Inflammatory macrophage (primary cell): ENCODE measurements at regions not wholly inside any gene's neighbourhood (a gene's known extent, or its start where the extent isn't known, plus 50 kb on each side); places are given as distances from the start of the nearest gene placed in this dataset.
A peak's percentile ranks its signal among the peaks of the same experiment; 100 is the strongest.

ENCODE experiments used
- DNase-seq, 2 donors: peaks; one replicate each; pipeline ENCODE4 v3.0.0-alpha.2; 2020 to 2022

DNA sequence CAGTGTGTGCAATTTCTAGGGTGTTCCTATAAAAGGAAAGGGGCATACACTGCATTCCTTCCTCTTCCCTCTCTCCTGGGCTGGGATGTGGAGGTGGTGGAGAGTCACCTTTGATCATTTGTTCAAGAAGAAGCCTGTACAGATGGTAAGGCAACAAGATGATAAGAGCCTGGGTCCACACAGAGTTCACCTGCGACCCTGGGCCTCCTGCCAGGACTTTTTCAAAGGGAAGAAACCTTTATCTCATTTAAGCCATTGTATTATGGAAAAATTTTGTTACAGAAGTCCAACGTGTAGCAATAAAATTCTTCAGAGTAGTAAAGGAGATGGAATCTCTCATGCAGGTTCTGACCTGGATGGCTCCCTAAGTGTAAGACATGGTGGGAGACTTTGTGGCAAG is 189.1 kb downstream of the MIS18A start:
- DNase-seq: no peak

DNA sequence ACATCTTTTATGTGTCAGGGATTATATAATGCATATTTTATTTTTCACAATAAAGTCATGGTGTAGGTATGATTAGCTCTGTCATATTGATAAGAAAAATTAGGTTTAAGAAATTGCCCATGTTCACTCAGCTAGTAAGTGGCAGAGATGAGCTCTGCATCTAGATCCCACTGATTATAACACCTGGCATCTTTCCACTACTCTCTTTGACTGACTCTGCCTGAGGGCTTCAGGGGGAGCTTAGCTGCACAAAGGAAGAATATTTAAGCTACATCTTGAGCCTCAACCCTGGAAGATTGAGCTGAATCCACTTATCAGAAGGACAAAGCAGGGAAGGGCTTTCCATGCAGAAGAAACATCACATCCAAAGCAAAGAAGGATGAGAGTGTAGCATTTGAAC is 190.4 kb downstream of the MIS18A start:
- no peak for DNase-seq

DNA sequence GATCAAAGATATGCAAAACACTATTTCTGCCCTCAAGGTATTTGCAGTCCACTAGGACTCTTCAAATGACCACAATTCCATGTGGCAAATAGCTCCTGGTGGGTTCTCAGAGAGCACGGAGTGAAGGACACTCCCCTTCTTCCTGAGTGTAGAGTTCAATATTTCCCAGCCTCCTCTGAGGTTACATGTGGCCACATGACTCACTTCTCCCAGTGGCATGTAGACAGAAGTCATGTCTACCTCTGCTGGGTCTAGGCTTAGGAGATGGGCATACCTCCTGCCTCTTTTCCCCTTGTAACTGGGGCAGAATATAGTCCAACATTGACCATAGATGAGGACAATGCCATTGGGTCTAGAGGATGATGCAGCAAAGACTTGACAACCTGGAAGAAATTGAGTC is 191.4 kb downstream of the MIS18A start:
- no peak for DNase-seq

DNA sequence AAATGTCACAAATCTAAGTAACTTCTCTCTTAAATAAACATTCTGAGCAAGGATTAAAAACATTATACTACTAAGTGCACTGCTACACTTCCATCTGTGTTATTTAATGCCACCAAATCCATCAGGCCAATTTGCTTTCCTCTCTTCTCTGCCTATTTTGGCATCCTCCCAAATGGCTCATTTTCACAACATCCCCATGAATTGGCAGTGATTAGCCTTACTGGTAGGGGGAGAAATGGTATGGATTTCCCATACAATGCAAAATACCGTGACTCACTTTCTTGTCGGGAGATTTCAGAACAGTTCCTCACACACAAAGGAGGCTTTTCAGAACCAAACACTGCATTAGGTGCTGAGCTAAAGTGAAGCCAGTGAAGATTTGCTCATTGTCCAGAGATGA is 195.7 kb downstream of the MIS18A start:
- DNase-seq: no peak

DNA sequence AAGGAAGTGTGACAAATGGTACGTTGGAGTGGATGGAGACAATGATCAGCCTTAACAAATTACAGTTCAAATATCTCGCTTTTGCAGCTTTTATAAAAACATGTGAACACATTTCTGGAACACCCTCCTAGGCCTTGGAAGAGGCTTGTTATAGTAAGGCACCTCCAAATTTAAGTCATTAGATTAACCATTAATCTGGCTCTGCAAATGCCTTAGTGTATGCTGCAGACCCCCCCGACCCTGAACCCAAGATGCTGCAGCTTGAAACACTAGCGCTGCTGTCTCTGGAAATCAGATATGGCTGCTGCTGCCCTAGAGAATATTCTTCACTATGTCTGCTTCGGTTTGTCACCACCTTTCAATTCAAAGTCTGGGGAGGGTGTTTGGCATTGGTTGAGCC is 196.4 kb downstream of the MIS18A start:
- DNase-seq: no peak

DNA sequence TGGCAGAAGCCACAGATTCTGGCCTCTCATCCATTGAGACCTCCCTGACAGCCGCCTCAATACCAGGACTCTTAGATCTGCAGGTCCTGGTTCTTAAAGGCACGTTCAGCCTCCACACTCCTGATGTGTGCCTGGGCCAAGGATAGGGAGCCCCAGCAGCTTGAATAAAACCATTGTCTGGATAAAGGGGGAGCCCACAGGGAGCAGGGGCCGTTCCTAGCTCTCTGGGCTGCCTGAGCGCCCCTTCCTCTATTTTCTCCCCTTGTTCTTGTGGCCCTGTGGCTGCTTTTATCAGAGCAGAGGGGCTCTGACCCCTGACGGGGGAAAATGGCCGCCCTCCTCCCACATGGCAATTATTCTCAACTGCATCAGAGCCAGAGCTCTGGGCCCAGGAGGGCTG is 200.8 kb downstream of the HUNK start:
- no peak for DNase-seq

DNA sequence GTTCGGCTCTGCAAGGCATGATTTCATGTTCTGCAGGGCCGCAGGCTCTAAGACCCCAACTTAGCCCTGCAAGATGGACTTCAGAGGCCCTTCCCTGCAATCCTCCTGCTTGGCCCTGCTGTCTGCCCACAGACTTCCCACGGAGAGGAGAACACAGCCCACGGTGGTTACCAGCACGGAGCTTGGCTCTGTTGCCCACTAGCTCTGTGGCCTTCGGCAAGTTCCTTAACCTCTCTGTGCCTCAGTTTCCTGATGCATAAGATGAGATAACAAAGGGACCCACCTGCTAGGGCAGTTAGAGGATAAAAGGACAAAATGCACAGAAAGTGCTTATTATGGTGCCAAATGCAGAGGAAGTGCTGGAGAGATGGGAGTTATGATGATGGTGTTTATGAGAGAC is 200.4 kb downstream of the HUNK start:
- DNase-seq: no peak

DNA sequence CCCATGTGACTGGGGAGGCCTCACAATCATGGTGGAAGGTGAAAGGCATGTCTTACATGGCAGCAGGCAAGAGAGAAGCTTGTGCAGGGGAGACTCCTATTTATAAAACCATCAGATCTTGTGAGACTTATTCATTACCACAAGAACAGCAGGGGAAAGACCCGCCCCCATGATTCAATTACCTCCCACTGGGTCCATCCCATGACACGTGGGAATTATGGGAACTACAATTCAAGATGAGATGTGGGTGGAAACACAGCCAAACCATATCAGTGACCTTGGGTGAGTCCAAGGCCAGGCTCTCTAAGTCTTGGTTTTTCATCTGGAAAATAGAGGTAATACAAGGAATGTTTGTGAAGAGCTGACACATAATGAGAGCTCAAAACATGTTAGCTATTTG is 198.8 kb downstream of the HUNK start:
- peak; percentile 2 to 24 for DNase-seq

DNA sequence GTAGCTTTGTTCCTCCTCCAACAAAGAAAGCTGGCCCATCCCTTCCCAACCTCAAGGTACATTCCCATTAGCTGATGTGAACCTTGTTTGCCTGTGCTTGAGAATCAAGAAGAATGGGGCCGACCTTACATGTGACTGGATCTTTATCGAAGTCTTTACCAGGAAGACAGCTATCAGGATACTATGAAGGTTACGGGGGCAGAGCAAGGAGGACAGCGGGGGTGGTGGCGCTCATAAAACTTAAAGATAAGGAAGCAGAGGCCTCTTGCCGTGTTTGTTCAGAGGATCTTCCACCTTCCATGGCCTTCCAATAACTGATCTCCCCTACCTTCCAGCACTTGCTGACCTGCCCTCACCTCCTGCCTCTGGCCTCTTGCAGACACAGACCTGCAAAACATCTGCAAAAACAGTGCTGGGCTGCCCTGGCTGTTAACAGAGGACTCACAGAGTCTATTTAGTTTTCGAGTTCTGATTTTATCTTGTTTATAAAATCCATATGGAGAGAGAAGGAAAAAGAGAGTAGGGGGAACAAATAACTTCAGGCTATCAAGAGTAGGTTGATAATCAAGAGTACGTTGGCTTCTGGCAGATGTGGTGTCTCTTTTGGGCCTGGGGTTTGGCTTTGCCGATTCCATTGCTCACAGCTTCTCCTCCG is 198.0 kb downstream of the HUNK start:
- no peak for DNase-seq

DNA sequence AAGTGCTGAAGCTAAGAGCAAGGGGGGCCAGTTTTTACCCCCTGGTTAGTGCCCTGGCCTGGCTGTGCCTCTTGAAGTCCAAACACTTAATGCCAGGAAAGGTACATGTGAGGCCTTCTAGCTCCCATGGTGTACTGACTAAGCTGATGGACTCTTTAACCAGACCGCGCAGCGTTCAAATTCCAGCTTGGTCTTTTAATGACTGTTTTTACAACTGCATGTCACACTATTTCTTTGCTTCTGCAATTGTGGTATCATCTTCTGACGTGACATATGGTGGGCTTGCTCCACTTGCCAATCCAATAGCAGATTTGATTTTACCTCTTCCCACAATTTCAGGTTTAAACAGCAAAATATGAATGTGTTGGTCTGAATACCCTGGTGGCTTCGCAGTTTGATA is 197.3 kb downstream of the HUNK start:
- no peak for DNase-seq

DNA sequence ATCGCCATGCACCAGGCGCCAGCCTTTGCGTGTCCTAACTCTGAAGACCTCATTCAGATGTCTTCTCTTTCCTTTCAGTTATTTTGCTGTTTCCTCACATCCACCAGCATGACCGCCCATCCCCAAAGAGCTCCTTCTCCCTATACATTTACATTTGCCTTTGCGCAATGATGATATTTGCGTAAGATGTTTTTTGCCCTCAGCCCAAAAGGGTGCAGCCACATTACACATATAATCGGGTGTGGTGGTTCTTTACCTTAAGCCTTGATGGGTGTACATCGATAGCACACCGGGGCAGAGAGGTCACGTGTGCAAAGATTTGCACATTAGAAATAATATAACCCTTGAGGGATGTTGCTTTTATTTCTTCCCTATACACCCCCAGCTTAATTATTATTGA is 192.8 kb downstream of the HUNK start:
- DNase-seq: no peak

DNA sequence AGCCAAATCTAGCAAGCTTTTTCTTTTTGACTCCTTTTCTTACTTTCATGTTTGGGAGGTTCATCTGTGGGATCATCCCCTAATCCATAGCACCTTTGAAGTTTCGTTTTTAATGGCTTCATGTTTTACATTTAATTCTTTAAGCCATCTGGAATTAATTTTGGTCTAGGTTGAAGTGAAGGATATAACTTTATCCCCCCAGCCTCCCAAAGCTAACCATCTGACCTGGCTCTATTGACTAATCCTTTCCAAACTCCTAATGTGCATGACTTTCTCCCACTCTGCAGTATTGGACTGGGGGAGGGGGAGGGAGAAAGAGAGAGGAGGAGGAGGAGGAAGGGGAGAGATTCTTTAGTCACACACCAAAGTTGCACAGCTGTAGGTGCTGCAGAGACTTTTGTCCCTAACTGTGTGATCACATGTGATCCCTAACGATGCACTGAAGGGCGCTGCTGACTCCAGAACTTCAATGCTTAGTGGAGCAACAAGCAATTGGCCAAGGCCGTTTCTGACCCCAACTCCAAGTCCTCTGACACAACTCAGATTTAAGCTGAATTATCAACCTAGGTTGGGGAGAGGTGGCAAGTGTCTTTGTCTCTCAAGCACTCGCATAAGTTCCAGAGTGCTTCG is 191.6 kb downstream of the HUNK start:
- DNase-seq: no peak

DNA sequence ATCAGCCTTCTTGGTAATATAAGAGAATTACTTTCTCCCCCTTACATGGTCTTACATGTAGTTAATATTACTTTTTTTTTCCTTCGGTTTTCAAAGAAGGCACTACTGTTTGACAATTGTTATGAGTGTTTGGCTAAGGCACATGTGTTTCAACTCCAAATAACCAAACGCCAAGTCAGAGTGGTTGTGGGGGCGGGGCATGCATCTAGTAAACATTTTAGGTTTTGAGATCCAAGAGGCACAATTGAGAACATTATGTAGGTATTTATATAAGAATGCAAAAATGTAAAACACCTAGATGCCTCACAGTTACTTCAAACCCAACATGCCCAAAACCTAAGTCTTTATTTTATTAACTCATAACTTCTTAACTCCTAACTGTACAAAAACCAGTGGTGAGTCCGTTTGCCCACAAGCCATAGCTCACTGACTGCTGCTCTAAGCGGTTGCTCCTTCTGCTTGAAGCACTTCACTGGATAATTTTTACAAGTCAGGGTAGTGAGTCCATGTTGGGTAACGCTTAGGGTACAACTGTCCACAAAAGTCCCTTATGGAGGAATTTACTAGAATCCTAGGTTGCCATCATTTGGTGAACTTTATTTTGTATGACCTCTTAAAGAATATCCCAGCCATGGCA is 189.9 kb downstream of the HUNK start:
- no peak for DNase-seq

DNA sequence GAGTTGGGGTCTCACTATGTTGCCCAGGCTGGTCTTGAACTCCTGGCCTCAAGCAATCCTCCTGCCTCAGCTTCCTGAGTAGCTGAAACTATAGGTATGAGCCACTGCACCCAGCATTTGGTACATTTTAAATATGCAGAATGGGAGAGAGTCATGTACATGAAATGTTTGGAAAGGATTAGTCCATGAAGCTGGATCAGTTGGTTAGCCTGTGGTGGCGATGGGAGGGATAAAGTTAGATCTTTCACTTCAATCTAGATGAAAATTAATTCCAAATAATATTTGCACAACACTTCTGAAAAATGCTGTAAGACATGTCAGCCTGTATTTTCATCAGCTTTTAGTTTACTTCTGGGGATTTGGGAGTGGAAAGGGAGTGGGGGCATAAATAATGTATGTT is 188.9 kb downstream of the HUNK start:
- no peak for DNase-seq

DNA sequence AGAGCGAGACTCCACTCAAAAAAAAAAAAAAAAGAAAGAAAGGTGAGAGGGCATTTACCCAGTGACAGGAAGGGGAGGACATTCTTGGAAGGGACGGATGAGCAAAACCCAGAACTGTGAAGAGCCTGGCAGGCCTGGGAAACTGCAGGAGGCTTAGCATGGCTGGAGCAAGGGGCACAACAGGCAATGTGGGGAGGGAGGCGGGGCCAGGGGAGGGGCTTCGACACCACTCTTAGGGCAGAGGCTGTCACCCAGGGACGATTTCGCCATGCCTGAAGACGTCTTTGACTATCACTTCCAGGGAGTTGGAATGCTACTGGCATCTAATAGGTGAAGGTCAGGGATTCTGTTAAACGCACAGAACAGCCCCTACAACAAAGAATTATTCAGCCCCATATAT is 184.0 kb downstream of the HUNK start:
- no peak for DNase-seq

DNA sequence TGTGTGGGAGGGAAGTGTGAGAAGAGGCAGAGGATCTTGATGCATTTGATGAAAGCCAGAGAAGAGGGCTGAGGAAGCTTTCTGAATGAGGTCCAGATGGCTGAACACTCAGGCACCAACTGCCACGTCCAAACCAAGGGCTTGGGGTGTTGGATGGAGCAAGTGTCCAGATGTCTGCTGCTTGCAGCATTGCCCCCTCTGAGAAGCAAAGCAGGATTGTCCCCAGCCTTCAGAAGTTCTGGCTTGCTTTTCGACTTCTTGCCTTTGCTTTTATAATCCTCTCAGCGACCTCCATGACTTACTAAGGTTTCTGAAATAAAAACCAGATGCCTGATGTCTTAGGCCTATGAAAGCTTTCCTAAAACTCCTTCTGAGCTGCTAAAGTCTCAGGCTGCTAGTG is 182.5 kb downstream of the HUNK start:
- no peak for DNase-seq
